Fibroblast of lung (primary cell): ENCODE measurements at regions not wholly inside any gene's neighbourhood (a gene's known extent, or its start where the extent isn't known, plus 50 kb on each side); places are given as distances from the start of the nearest gene placed in this dataset.

ENCODE experiments used
- DNase-seq, 2 donors: peaks; one replicate each; pipeline versions ENCODE4 v3.0.0 to v3.0.0-alpha.2; 2010; ENCODE audit warnings: low read depth in 2 of 2
- H2AFZ ChIP-seq: 2 replicates; pipeline ENCODE4 v1.5.1; 2012; ENCODE audit warnings: low read length, control low read depth, inconsistent platforms
- H3K27ac ChIP-seq: 2 replicates; pipeline ENCODE4 v1.5.1; 2011; ENCODE audit warnings: low read length, control low read depth; ENCODE audit not compliant: insufficient read depth
- H3K27me3 ChIP-seq: 2 replicates; pipeline ENCODE4 v1.5.1; 2011; ENCODE audit warnings: mild to moderate bottlenecking, low read length; ENCODE audit not compliant: control insufficient read depth, insufficient read depth
- H3K36me3 ChIP-seq: 2 replicates; pipeline ENCODE4 v1.5.1; 2011; ENCODE audit warnings: low read length; ENCODE audit not compliant: control insufficient read depth, insufficient read depth
- H3K4me1 ChIP-seq: 2 replicates; pipeline ENCODE4 v1.5.1; 2011; ENCODE audit warnings: low read length; ENCODE audit not compliant: control insufficient read depth, insufficient read depth; ENCODE audit errors: extremely low read depth
- H3K4me2 ChIP-seq: 2 replicates; pipeline ENCODE4 v1.5.1; 2011; ENCODE audit warnings: low read length, control low read depth; ENCODE audit not compliant: insufficient read depth; ENCODE audit errors: extremely low read depth
- H3K4me3 ChIP-seq, 4 experiments: fragments of 200-600 bp in 1 of 4; sonication (generic) in 1 of 4; replicated peaks in 1 of 4; 2 replicates each; pipeline ENCODE4 v1.5.1; 2011 to 2016; ENCODE audit warnings: low read length in 4 of 4, low read depth in 3 of 4, mild to moderate bottlenecking in 3 of 4, control low read depth in 2 of 4, inconsistent platforms in 1 of 4, mixed read lengths in 1 of 4; ENCODE audit not compliant: insufficient read depth in 1 of 4; ENCODE audit errors: control extremely low read depth in 1 of 4
- H3K79me2 ChIP-seq: 2 replicates; pipeline ENCODE4 v1.5.1; 2012; ENCODE audit warnings: mild to moderate bottlenecking, low read length, inconsistent platforms; ENCODE audit not compliant: control insufficient read depth, insufficient read depth
- H3K9ac ChIP-seq: 2 replicates; pipeline ENCODE4 v1.5.1; 2011; ENCODE audit warnings: mild to moderate bottlenecking, low read length, control low read depth; ENCODE audit not compliant: insufficient read depth
- H3K9me3 ChIP-seq: 2 replicates; pipeline ENCODE4 v1.5.1; 2012; ENCODE audit warnings: low read depth, low read length; ENCODE audit not compliant: control insufficient read depth, insufficient read depth
- H4K20me1 ChIP-seq: 2 replicates; pipeline ENCODE4 v1.5.1; 2011; ENCODE audit warnings: low read length; ENCODE audit not compliant: control insufficient read depth, insufficient read depth; ENCODE audit errors: extremely low read depth
- CTCF ChIP-seq, 2 donors: IDR thresholded peaks in 1 of 2; conservative IDR thresholded peaks in 1 of 2; 1 replicate in 1 of 2; 2 replicates in 1 of 2; pipeline ENCODE4 v1.5.1; 2011 to 2012; ENCODE audit warnings: low read length in 2 of 2, control low read depth in 1 of 2, inconsistent platforms in 1 of 2, low read depth in 1 of 2, mild to moderate bottlenecking in 1 of 2
- EZH2 ChIP-seq: IDR thresholded peaks from 2 replicates; pipeline ENCODE4 v1.5.1; 2012; ENCODE audit warnings: low read length, control low read depth, mild to moderate bottlenecking; ENCODE audit errors: missing control alignments

DNA sequence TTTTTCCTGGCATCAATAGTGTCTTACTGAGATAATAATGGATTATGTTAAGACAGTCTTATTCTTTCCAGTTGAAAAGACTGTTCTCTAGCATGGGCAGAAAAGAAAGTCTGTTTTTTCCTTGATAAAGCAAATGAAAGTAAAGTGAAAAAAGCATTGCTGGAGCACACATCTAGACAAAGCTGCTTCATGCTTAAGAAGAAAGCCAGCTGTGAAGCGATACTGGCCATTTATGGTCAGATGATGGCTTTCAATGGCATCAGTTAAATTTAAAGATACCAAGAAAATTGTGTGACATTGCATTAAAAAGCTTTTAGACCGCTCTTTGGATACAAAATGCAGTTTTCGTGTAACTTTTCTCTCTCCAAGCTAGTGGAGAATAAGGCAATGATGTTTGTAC lies 242.1 kb upstream of the TRAM1L1 start:
- no peaks in the 10 kb centered on the region for H3K9me3 ChIP-seq
- no peak overlapping the region for H2AFZ ChIP-seq
- no peak overlapping the region for H3K4me2 ChIP-seq
- no peak for TF ChIP-seq EZH2
- TF ChIP-seq CTCF (conservative IDR thresholded peaks at IDR 0.05 in 1 of 2, IDR thresholded peaks at IDR 0.05 in 1 of 2; ENCODE audit: low read depth in 1 of 2, low read length in 2 of 2) = no peak
- no peaks in the 10 kb centered on the region for H3K36me3 ChIP-seq
- no peaks in the 10 kb centered on the region for H3K4me1 ChIP-seq
- no peak overlapping the region for H3K4me3 ChIP-seq
- H3K27me3 ChIP-seq = no peaks in the 10 kb centered on the region
- H3K9ac ChIP-seq = no peak overlapping the region
- no peaks in the 10 kb centered on the region for H4K20me1 ChIP-seq
- peak; percentile 5 to 11 for DNase-seq
- H3K27ac ChIP-seq = no peak overlapping the region
- no peaks in the 10 kb centered on the region for H3K79me2 ChIP-seq

GRCh38 chr4:117328333-117328732 lies 243.0 kb upstream of the TRAM1L1 start:
- no peak overlapping the region for H3K4me3 ChIP-seq
- no peaks in the 10 kb centered on the region for H3K4me1 ChIP-seq
- H3K36me3 ChIP-seq = no peaks in the 10 kb centered on the region
- H3K79me2 ChIP-seq = no peaks in the 10 kb centered on the region
- no peaks in the 10 kb centered on the region for H3K27me3 ChIP-seq
- TF ChIP-seq EZH2 (no peak), CTCF (conservative IDR thresholded peaks at IDR 0.05 in 1 of 2, IDR thresholded peaks at IDR 0.05 in 1 of 2; ENCODE audit: low read depth in 1 of 2, low read length in 2 of 2) (no peak)
- H3K9me3 ChIP-seq = no peaks in the 10 kb centered on the region
- H4K20me1 ChIP-seq = no peaks in the 10 kb centered on the region
- no peak for DNase-seq
- no peak overlapping the region for H3K9ac ChIP-seq
- H3K27ac ChIP-seq = no peak overlapping the region
- H3K4me2 ChIP-seq = no peak overlapping the region
- H2AFZ ChIP-seq = no peak overlapping the region

GRCh38 chr4:117331817-117332216 lies 246.4 kb upstream of the TRAM1L1 start:
- TF ChIP-seq CTCF (conservative IDR thresholded peaks at IDR 0.05 in 1 of 2, IDR thresholded peaks at IDR 0.05 in 1 of 2; ENCODE audit: low read depth in 1 of 2, low read length in 2 of 2) (no peak), EZH2 (no peak)
- H3K4me2 ChIP-seq = no peak overlapping the region
- H3K9me3 ChIP-seq = no peaks in the 10 kb centered on the region
- no peaks in the 10 kb centered on the region for H3K27me3 ChIP-seq
- H3K9ac ChIP-seq = no peak overlapping the region
- H3K4me3 ChIP-seq = no peak overlapping the region
- DNase-seq = peak in 1 of 2 donors; percentile 22
- H3K79me2 ChIP-seq = no peaks in the 10 kb centered on the region
- no peak overlapping the region for H2AFZ ChIP-seq
- H3K4me1 ChIP-seq = no peaks in the 10 kb centered on the region
- H3K36me3 ChIP-seq = no peaks in the 10 kb centered on the region
- no peak overlapping the region for H3K27ac ChIP-seq
- H4K20me1 ChIP-seq = no peaks in the 10 kb centered on the region
